ENCODE measurements at regions not wholly inside any gene's neighbourhood (a gene's known extent, or its start where the extent isn't known, plus 50 kb on each side); places are given as distances from the start of the nearest gene placed in this dataset.

- no peak for TF ChIP-seq ZBTB8A (tag by site-specific recombination; IDR thresholded peaks at IDR 0.05)
- no peak for TF ChIP-seq ZNF18 (tag by site-specific recombination; IDR thresholded peaks at IDR 0.05)
- no peak for TF ChIP-seq ZNF624 (tag by site-specific recombination; IDR thresholded peaks at IDR 0.05)
- TF ChIP-seq ZNF133 (tag by site-specific recombination; IDR thresholded peaks at IDR 0.05) = no peak
Measured at GRCh38 chr10:30185341-30185740, 126.0 kb upstream of the JCAD start.

All from HEK293 (cell line).